ENCODE measurements at regions not wholly inside any gene's neighbourhood (a gene's known extent, or its start where the extent isn't known, plus 50 kb on each side); places are given as distances from the start of the nearest gene placed in this dataset.

DNA sequence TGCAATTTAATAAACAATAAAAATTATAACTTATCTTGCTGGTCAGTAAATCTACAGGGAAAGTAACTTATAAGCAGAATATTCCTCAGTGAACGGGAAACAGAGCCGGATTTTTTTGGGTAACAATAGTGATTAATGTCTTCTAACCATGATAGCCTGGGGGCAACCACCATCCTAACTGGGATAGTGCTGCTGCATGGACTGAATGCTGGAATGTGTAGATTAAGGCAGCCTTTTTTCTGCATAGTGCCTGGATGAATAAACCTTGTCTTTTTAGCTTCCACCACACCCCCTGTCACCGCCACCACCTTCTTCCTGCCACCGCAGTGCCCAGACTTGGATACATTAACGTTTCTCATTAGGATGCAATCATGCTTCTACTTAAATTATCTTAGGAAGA, 83.6 kb upstream of the LNX1 start:
- Histone ChIP-seq H3K4me1 (ENCODE audit: insufficient read depth, low read length) (no peaks in the 10 kb centered on the region), H3K27ac (ENCODE audit: low read depth, low read length) (no peak overlapping the region), H3K9ac (ENCODE audit: low read length) (no peak overlapping the region), H3K4me2 (ENCODE audit: low read length) (no peak overlapping the region), H4K20me1 (ENCODE audit: insufficient read depth, low read length) (no peaks in the 10 kb centered on the region), H3K79me2 (ENCODE audit: insufficient read depth, low read length) (no peaks in the 10 kb centered on the region), H3K27me3 (ENCODE audit: insufficient read depth, low read length) (no peaks in the 10 kb centered on the region), H3K4me3 (ENCODE audit: insufficient read depth, low read depth, low read length) (no peak overlapping the region), H2AFZ (ENCODE audit: low read depth, low read length) (no peak overlapping the region), H3K9me3 (ENCODE audit: insufficient read depth, low read depth, low read length) (no peaks in the 10 kb centered on the region), H3K36me3 (ENCODE audit: insufficient read depth, low read length) (no peaks in the 10 kb centered on the region)
- no peak for TF ChIP-seq EZH2 (IDR thresholded peaks at IDR 0.05; ENCODE audit: insufficient read depth, low read length)
- TF ChIP-seq, protein P1, sequence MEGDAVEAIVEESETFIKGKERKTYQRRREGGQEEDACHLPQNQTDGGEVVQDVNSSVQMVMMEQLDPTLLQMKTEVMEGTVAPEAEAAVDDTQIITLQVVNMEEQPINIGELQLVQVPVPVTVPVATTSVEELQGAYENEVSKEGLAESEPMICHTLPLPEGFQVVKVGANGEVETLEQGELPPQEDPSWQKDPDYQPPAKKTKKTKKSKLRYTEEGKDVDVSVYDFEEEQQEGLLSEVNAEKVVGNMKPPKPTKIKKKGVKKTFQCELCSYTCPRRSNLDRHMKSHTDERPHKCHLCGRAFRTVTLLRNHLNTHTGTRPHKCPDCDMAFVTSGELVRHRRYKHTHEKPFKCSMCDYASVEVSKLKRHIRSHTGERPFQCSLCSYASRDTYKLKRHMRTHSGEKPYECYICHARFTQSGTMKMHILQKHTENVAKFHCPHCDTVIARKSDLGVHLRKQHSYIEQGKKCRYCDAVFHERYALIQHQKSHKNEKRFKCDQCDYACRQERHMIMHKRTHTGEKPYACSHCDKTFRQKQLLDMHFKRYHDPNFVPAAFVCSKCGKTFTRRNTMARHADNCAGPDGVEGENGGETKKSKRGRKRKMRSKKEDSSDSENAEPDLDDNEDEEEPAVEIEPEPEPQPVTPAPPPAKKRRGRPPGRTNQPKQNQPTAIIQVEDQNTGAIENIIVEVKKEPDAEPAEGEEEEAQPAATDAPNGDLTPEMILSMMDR (IDR thresholded peaks at IDR 0.05; ENCODE audit: insufficient read depth, low read depth, low read length), result no peak
- peaks cover under 1% of the 10 kb centered on the region for H3K9me3 Mint-ChIP-seq (ENCODE audit: unreplicated experiment)
- H3K36me3 Mint-ChIP-seq (ENCODE audit: low read depth, unreplicated experiment), result no peaks in the 10 kb centered on the region
- H3K27ac Mint-ChIP-seq (ENCODE audit: unreplicated experiment), result no peak overlapping the region
- DNase-seq (ENCODE audit: low read depth) (no peak), FAIRE-seq (no peak)
- H3K27me3 Mint-ChIP-seq (ENCODE audit: low read depth, unreplicated experiment), result no peaks in the 10 kb centered on the region
- no peak overlapping the region for H3K4me3 Mint-ChIP-seq (ENCODE audit: unreplicated experiment)
- no peaks in the 10 kb centered on the region for H3K4me1 Mint-ChIP-seq (ENCODE audit: low read depth, unreplicated experiment)

DNA sequence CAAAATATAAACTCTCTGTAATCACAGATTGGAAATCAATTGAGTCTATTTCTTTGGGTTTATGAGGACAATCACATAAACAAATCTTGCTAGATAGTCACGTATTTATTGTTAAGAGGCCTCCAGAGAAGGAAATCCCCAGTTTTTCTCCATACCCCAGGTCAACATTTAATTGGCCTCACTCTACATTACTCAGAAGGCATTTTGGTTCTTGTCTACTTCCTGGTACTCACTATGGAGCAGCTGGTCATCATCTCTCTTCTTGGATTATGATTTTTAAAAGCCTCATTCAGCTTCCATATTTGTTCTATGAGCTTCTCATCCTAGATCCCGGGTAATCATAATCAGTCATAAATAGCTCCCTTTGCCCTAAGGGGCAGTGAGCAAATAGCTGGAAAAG, 81.6 kb upstream of the LNX1 start:
- Mint-ChIP-seq H3K36me3 (ENCODE audit: low read depth, unreplicated experiment) (no peaks in the 10 kb centered on the region), H3K9me3 (ENCODE audit: unreplicated experiment) (peaks cover 8% of the 10 kb centered on the region), H3K27me3 (ENCODE audit: low read depth, unreplicated experiment) (no peaks in the 10 kb centered on the region), H3K4me1 (ENCODE audit: low read depth, unreplicated experiment) (no peaks in the 10 kb centered on the region), H3K4me3 (ENCODE audit: unreplicated experiment) (no peak overlapping the region), H3K27ac (ENCODE audit: unreplicated experiment) (no peak overlapping the region)
- DNase-seq (ENCODE audit: low read depth) (no peak), FAIRE-seq (no peak)
- no peak overlapping the region for H2AFZ ChIP-seq (ENCODE audit: low read depth, low read length)
- no peak overlapping the region for H3K4me3 ChIP-seq (ENCODE audit: insufficient read depth, low read depth, low read length)
- no peak overlapping the region for H3K9ac ChIP-seq (ENCODE audit: low read length)
- no peaks in the 10 kb centered on the region for H3K27me3 ChIP-seq (ENCODE audit: insufficient read depth, low read length)
- H3K4me2 ChIP-seq (ENCODE audit: low read length), result no peak overlapping the region
- H3K27ac ChIP-seq (ENCODE audit: low read depth, low read length), result no peak overlapping the region
- no peaks in the 10 kb centered on the region for H3K4me1 ChIP-seq (ENCODE audit: insufficient read depth, low read length)
- H3K36me3 ChIP-seq (ENCODE audit: insufficient read depth, low read length), result no peaks in the 10 kb centered on the region
- no peaks in the 10 kb centered on the region for H3K9me3 ChIP-seq (ENCODE audit: insufficient read depth, low read depth, low read length)
- TF ChIP-seq, protein P1 (IDR thresholded peaks at IDR 0.05; ENCODE audit: insufficient read depth, low read depth, low read length), result no peak
- no peak for TF ChIP-seq EZH2 (IDR thresholded peaks at IDR 0.05; ENCODE audit: insufficient read depth, low read length)
- H4K20me1 ChIP-seq (ENCODE audit: insufficient read depth, low read length), result no peaks in the 10 kb centered on the region
- no peaks in the 10 kb centered on the region for H3K79me2 ChIP-seq (ENCODE audit: insufficient read depth, low read length)

DNA sequence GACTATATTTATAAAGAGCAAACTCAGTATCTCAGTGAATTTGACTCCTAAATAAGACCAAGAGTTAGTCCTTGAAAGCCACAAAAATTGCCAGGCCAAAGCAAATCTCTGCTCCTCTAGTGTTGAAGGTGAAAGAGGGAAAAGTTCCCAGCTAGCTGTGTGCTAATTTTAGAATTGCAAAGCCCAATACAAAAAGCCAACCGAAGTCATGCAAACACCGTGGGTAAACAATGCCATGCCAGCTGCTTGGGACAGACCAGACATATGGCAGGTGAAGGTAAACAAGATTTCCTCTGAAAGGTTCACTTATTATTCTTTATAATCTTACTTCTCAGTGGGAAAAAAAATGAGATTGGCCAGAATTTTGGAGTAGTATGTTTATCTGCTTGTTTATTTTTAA, 80.5 kb upstream of the LNX1 start:
- Mint-ChIP-seq H3K36me3 (ENCODE audit: low read depth, unreplicated experiment) (no peaks in the 10 kb centered on the region), H3K9me3 (ENCODE audit: unreplicated experiment) (peaks cover 12% of the 10 kb centered on the region), H3K4me1 (ENCODE audit: low read depth, unreplicated experiment) (no peaks in the 10 kb centered on the region), H3K27ac (ENCODE audit: unreplicated experiment) (no peak overlapping the region), H3K4me3 (ENCODE audit: unreplicated experiment) (no peak overlapping the region), H3K27me3 (ENCODE audit: low read depth, unreplicated experiment) (no peaks in the 10 kb centered on the region)
- H3K9me3 ChIP-seq (ENCODE audit: insufficient read depth, low read depth, low read length), result no peaks in the 10 kb centered on the region
- no peaks in the 10 kb centered on the region for H3K79me2 ChIP-seq (ENCODE audit: insufficient read depth, low read length)
- H3K9ac ChIP-seq (ENCODE audit: low read length), result no peak overlapping the region
- H2AFZ ChIP-seq (ENCODE audit: low read depth, low read length), result no peak overlapping the region
- H4K20me1 ChIP-seq (ENCODE audit: insufficient read depth, low read length), result no peaks in the 10 kb centered on the region
- H3K27me3 ChIP-seq (ENCODE audit: insufficient read depth, low read length), result no peaks in the 10 kb centered on the region
- TF ChIP-seq, protein P1 (IDR thresholded peaks at IDR 0.05; ENCODE audit: insufficient read depth, low read depth, low read length), result no peak
- TF ChIP-seq EZH2 (IDR thresholded peaks at IDR 0.05; ENCODE audit: insufficient read depth, low read length), result no peak
- no peaks in the 10 kb centered on the region for H3K36me3 ChIP-seq (ENCODE audit: insufficient read depth, low read length)
- no peak overlapping the region for H3K27ac ChIP-seq (ENCODE audit: low read depth, low read length)
- H3K4me3 ChIP-seq (ENCODE audit: insufficient read depth, low read depth, low read length), result no peak overlapping the region
- no peaks in the 10 kb centered on the region for H3K4me1 ChIP-seq (ENCODE audit: insufficient read depth, low read length)
- DNase-seq (ENCODE audit: low read depth) (no peak), FAIRE-seq (no peak)
- H3K4me2 ChIP-seq (ENCODE audit: low read length), result no peak overlapping the region
